Neural progenitor cell (in vitro differentiated cells): ENCODE measurements at regions not wholly inside any gene's neighbourhood (a gene's known extent, or its start where the extent isn't known, plus 50 kb on each side); places are given as distances from the start of the nearest gene placed in this dataset.
"Not testable (repeated sequence)": the region's sequence is repeated elsewhere in the genome, so short reads cannot be mapped to it uniquely, and the experiment has no call there.

ENCODE experiments used
- DNase-seq: peaks from one replicate; pipeline ENCODE4 v3.0.0-alpha.2; 2016; ENCODE audit warnings: low spot score
- H2AFZ ChIP-seq: fragments of 200-600 bp; sonication (generic); replicated peaks from 2 replicates; pipeline ENCODE4 v1.6.1; 2016; ENCODE audit warnings: antibody characterized with exemption
- H3F3A ChIP-seq: fragments of 200-600 bp; sonication (generic); 2 replicates; pipeline ENCODE4 v1.6.1; 2016; ENCODE audit warnings: antibody characterized with exemption, low read depth
- H3K27ac ChIP-seq: fragments of 200-600 bp; sonication (generic); 2 replicates; pipeline ENCODE4 v1.5.1; 2016; ENCODE audit warnings: mild to moderate bottlenecking
- H3K27me3 ChIP-seq: fragments of 200-600 bp; sonication (generic); 2 replicates; pipeline ENCODE4 v1.6.1; 2016; ENCODE audit warnings: mild to moderate bottlenecking, moderate library complexity
- H3K36me3 ChIP-seq: fragments of 200-600 bp; sonication (generic); 2 replicates; pipeline ENCODE4 v1.5.1; 2016
- H3K4me1 ChIP-seq: fragments of 200-600 bp; sonication (generic); 2 replicates; pipeline ENCODE4 v1.6.1; 2016; ENCODE audit warnings: mixed run types
- H3K4me2 ChIP-seq: fragments of 200-600 bp; sonication (generic); 2 replicates; pipeline ENCODE4 v1.6.1; 2016
- H3K4me3 ChIP-seq: fragments of 200-600 bp; sonication (generic); 2 replicates; pipeline ENCODE4 v1.5.1; 2016
- H3K79me2 ChIP-seq: fragments of 200-600 bp; sonication (generic); 2 replicates; pipeline ENCODE4 v1.6.1; 2016; ENCODE audit warnings: low read depth
- H3K9ac ChIP-seq: fragments of 200-600 bp; sonication (generic); 2 replicates; pipeline ENCODE4 v1.6.1; 2016
- H3K9me3 ChIP-seq: fragments of 200-600 bp; sonication (generic); 2 replicates; pipeline ENCODE4 v1.5.1; 2016; ENCODE audit warnings: low read depth
- H4K20me1 ChIP-seq: fragments of 200-600 bp; sonication (generic); 2 replicates; pipeline ENCODE4 v1.6.1; 2016; ENCODE audit warnings: low read depth
- H3K27ac Mint-ChIP-seq: 3 replicates; pipeline ENCODE4 v1.8.0; 2021; ENCODE audit warnings: mixed read lengths
- H3K27me3 Mint-ChIP-seq: 2 replicates; pipeline ENCODE4 v1.8.0; 2022; ENCODE audit warnings: low read depth, mild to moderate bottlenecking, inconsistent platforms, moderate library complexity, mixed read lengths; ENCODE audit not compliant: insufficient read depth
- H3K36me3 Mint-ChIP-seq: 3 replicates; pipeline ENCODE4 v1.8.0; 2021; ENCODE audit warnings: mixed read lengths
- H3K4me1 Mint-ChIP-seq: 3 replicates; pipeline ENCODE4 v1.8.0; 2021; ENCODE audit warnings: mixed read lengths
- H3K4me3 Mint-ChIP-seq: 3 replicates; pipeline ENCODE4 v1.8.0; 2021; ENCODE audit warnings: mild to moderate bottlenecking, moderate library complexity, mixed read lengths
- H3K9me3 Mint-ChIP-seq: 3 replicates; pipeline ENCODE4 v1.8.0; 2020; ENCODE audit warnings: mixed read lengths
- EZH2 ChIP-seq: fragments of 200-600 bp; sonication (generic); IDR thresholded peaks from 2 replicates; pipeline ENCODE4 v1.6.1; 2017; ENCODE audit warnings: antibody characterized with exemption, mild to moderate bottlenecking, moderate library complexity
- EZH2phosphoT487 ChIP-seq: fragments of 200-600 bp; sonication (generic); IDR thresholded peaks from 2 replicates; pipeline ENCODE4 v1.6.1; 2017; ENCODE audit warnings: antibody characterized with exemption
- TF ChIP-seq, protein P1 (sequence below): fragments of 200-600 bp; sonication (generic); IDR thresholded peaks from 2 replicates; pipeline ENCODE4 v1.5.1; 2017; ENCODE audit warnings: antibody characterized with exemption, mild to moderate bottlenecking

DNA sequence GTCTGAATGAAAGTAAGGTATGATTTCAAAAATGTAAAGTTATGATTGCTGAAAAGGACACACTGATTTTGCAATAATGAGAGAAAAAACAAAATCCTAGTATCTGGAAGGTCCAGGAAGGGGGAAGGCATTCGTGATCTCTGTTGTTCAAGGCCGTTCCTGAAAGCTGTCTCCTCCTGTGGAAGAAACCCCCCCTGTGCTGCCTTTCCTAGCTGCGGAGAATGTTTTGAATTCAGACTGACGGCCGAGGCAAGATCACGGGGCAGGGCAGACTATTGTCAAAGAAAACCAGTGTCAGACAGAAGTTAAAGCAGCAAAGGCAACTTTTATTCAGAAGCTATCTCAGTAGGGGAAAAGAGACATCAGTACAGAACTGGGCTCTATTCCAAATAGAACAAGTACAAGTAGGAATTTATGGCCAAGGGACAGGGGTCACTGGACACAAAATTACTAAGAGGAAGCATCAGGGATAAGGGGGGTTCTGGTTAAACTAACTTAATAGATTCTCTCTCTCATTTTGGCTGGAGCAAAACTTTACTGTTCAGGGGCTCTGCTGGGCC is 61.9 kb upstream of the IGFBPL1 start:
- Mint-ChIP-seq H3K36me3 (no peaks in the 10 kb centered on the region), H3K4me3 (peak overlapping the region; percentile 14)
- H3F3A ChIP-seq, result peaks cover 4% of the 10 kb centered on the region

GRCh38 chr9:38484076-38484665 is 59.9 kb upstream of the IGFBPL1 start:
- H3K36me3 ChIP-seq, H3K27me3 ChIP-seq, H4K20me1 ChIP-seq, H3K9me3 Mint-ChIP-seq, H3K36me3 Mint-ChIP-seq, H3K9ac ChIP-seq, H3K4me3 ChIP-seq, H3K27ac ChIP-seq, H3K9me3 ChIP-seq, H3K79me2 ChIP-seq, H3K27me3 Mint-ChIP-seq, DNase-seq, H3F3A ChIP-seq: not testable (repeated sequence)
- H3K4me1 Mint-ChIP-seq, result peaks cover 44% of the 10 kb centered on the region
- peak overlapping the region; percentile 25 for H3K4me3 Mint-ChIP-seq
- Histone ChIP-seq H3K4me2 (peak overlapping the region; percentile 65), H3K4me1 (peaks cover 22% of the 10 kb centered on the region), H2AFZ (peak overlapping the region; percentile 58)
- H3K27ac Mint-ChIP-seq, result peak overlapping the region; percentile 77

More for the DNA sequence above, 61.9 kb upstream of the IGFBPL1 start:
- no peak overlapping the region for H3K27ac ChIP-seq
- DNase-seq, result no peak
- Mint-ChIP-seq H3K9me3 (peaks cover 3% of the 10 kb centered on the region), H3K27me3 (peaks cover 6% of the 10 kb centered on the region), H3K27ac (peak overlapping the region; percentile 76), H3K4me1 (peaks cover 48% of the 10 kb centered on the region)
- H3K79me2 ChIP-seq, result no peaks in the 10 kb centered on the region
- TF ChIP-seq EZH2phosphoT487 (no peak), EZH2 (no peak)
- TF ChIP-seq, protein P1, sequence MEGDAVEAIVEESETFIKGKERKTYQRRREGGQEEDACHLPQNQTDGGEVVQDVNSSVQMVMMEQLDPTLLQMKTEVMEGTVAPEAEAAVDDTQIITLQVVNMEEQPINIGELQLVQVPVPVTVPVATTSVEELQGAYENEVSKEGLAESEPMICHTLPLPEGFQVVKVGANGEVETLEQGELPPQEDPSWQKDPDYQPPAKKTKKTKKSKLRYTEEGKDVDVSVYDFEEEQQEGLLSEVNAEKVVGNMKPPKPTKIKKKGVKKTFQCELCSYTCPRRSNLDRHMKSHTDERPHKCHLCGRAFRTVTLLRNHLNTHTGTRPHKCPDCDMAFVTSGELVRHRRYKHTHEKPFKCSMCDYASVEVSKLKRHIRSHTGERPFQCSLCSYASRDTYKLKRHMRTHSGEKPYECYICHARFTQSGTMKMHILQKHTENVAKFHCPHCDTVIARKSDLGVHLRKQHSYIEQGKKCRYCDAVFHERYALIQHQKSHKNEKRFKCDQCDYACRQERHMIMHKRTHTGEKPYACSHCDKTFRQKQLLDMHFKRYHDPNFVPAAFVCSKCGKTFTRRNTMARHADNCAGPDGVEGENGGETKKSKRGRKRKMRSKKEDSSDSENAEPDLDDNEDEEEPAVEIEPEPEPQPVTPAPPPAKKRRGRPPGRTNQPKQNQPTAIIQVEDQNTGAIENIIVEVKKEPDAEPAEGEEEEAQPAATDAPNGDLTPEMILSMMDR, result no peak
- no peak overlapping the region for H3K9ac ChIP-seq
- H3K4me1 ChIP-seq, result peaks cover 22% of the 10 kb centered on the region
- no peaks in the 10 kb centered on the region for H4K20me1 ChIP-seq
- no peaks in the 10 kb centered on the region for H3K27me3 ChIP-seq
- H3K4me2 ChIP-seq, result no peak overlapping the region
- H3K9me3 ChIP-seq, result no peaks in the 10 kb centered on the region
- no peaks in the 10 kb centered on the region for H3K36me3 ChIP-seq
- H3K4me3 ChIP-seq, result no peak overlapping the region
- no peak overlapping the region for H2AFZ ChIP-seq

DNA sequence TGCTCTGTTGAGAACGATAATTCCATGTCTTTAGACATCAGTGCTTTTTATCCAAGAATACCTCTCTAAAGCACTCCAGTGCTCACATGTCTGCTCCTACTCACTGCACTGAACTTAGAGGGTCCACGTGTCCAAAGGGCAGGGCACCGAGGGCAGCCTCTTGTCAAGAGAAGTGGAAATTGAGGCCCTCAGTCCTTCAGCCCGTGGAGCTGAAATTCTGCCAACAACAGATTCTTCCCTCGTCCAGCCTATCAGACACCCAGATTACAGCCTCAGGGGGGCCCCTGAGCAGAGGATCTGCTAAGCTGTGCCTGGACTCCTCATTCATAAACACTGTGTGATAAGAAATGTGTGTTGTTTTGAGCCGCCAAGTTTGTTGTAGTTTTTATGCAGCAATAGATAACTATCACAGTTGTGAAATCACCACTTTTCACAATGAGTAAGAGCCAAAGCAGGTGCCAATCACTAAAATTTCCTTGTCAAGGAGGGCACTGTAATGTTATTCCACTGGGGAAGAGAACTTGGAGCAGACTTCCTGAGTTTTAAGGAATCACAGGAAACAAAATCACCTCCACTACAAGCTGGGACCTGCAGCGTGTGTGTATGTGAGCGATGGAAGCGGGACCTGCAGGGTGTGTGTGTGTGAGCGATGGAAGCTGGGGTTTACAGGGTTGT is 58.8 kb upstream of the IGFBPL1 start:
- H3F3A ChIP-seq, result peaks cover 4% of the 10 kb centered on the region
- peaks cover 44% of the 10 kb centered on the region for H3K4me1 Mint-ChIP-seq
- H3K79me2 ChIP-seq, result no peaks in the 10 kb centered on the region
- no peaks in the 10 kb centered on the region for H3K27me3 ChIP-seq
- H2AFZ ChIP-seq, result peak overlapping the region; percentile 96
- H3K9me3 Mint-ChIP-seq, result peaks cover 7% of the 10 kb centered on the region
- no peaks in the 10 kb centered on the region for H3K36me3 Mint-ChIP-seq
- no peaks in the 10 kb centered on the region for H3K9me3 ChIP-seq
- H4K20me1 ChIP-seq, result no peaks in the 10 kb centered on the region
- peaks cover 6% of the 10 kb centered on the region for H3K27me3 Mint-ChIP-seq
- no peak overlapping the region for H3K4me3 Mint-ChIP-seq
- no peak overlapping the region for H3K4me3 ChIP-seq
- H3K4me1 ChIP-seq, result peaks cover 22% of the 10 kb centered on the region
- H3K4me2 ChIP-seq, result peak overlapping the region; percentile 65
- no peak for TF ChIP-seq EZH2
- TF ChIP-seq, protein P1, result no peak
- TF ChIP-seq EZH2phosphoT487, result no peak
- H3K27ac Mint-ChIP-seq, result peak overlapping the region; percentile 43
- DNase-seq, result no peak
- H3K36me3 ChIP-seq, result no peaks in the 10 kb centered on the region
- no peak overlapping the region for H3K27ac ChIP-seq
- H3K9ac ChIP-seq, result no peak overlapping the region

DNA sequence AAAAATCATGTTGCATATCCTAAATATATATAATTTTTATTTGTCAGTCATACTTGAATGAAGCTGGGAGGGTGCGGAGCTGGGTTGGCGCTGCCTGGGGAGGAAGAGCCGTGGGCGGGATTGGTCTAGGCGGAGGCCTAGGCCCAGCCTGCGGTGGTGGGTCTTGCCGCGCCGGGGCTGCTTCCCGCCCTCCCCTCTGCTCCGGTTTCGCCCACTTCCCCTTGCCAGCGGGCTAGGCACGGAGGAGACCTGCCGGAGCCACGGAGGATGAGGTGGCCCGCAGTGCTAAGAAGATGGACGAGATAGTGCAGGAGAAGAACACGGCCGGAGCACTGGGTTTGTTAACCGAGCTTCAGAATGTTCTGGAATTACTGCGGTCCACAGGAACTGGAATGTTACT is 54.0 kb upstream of the IGFBPL1 start:
- Histone ChIP-seq H4K20me1 (no peaks in the 10 kb centered on the region), H3K9me3 (no peaks in the 10 kb centered on the region), H3K27ac (no peak overlapping the region), H3F3A (no peaks in the 10 kb centered on the region), H3K36me3 (no peaks in the 10 kb centered on the region), H3K4me3 (no peak overlapping the region), H3K79me2 (no peaks in the 10 kb centered on the region), H3K4me2 (no peak overlapping the region), H3K9ac (no peak overlapping the region), H2AFZ (no peak overlapping the region), H3K4me1 (peaks cover 8% of the 10 kb centered on the region), H3K27me3 (no peaks in the 10 kb centered on the region)
- Mint-ChIP-seq H3K4me3 (no peak overlapping the region), H3K36me3 (peaks cover 2% of the 10 kb centered on the region), H3K27me3 (peaks cover 9% of the 10 kb centered on the region), H3K9me3 (peaks cover 12% of the 10 kb centered on the region), H3K27ac (no peak overlapping the region), H3K4me1 (peaks cover 10% of the 10 kb centered on the region)
- TF ChIP-seq EZH2 (no peak), EZH2phosphoT487 (no peak)
- TF ChIP-seq, protein P1, result no peak
- DNase-seq, result no peak

DNA sequence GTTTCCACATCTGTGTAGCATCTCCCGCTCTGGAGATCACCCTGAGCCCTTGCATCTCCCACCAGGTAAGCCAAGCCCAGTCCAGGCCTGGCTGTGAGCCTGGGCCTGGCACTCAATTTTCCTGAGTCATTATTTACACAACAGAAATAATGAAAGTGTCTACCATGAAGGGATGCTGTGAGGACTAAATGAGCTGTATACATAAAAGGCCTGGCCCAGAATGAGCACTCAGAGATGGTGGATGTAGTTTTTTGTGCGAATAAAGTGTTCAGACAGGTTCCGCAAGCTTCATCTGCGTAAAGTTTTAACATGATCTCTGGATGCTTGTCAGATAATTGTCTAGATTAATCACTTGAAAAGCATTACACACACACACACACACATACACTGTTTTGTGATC is 50.2 kb upstream of the IGFBPL1 start:
- not testable (repeated sequence) for H3K4me2 ChIP-seq, H3K27me3 Mint-ChIP-seq, H3K36me3 Mint-ChIP-seq, H3K4me3 Mint-ChIP-seq, H3K9ac ChIP-seq, H3K4me1 Mint-ChIP-seq, H4K20me1 ChIP-seq, DNase-seq, H3F3A ChIP-seq, H3K9me3 ChIP-seq, H3K27me3 ChIP-seq, H3K27ac Mint-ChIP-seq, H3K27ac ChIP-seq, H3K36me3 ChIP-seq, H3K4me3 ChIP-seq, H3K79me2 ChIP-seq, H3K4me1 ChIP-seq
- peaks cover 12% of the 10 kb centered on the region for H3K9me3 Mint-ChIP-seq
- H2AFZ ChIP-seq, result peak overlapping the region; percentile 89
